HG02759 (cell line): ENCODE measurements at regions not wholly inside any gene's neighbourhood (a gene's known extent, or its start where the extent isn't known, plus 50 kb on each side); places are given as distances from the start of the nearest gene placed in this dataset.
"Not testable (repeated sequence)": the region's sequence is repeated elsewhere in the genome, so short reads cannot be mapped to it uniquely, and the experiment has no call there.

Source experiments
- ATAC-seq: cut with Tn5 transposase; IDR thresholded peaks from one replicate; pipeline ENCODE4 v1.9.1; 2021; ENCODE audit warnings: mild to moderate bottlenecking, moderate library complexity; ENCODE audit not compliant: unreplicated experiment

- no peak for ATAC-seq
Measured at GRCh38 chr13:90835826-90836225, 511.7 kb upstream of the MIR17HG start.

DNA sequence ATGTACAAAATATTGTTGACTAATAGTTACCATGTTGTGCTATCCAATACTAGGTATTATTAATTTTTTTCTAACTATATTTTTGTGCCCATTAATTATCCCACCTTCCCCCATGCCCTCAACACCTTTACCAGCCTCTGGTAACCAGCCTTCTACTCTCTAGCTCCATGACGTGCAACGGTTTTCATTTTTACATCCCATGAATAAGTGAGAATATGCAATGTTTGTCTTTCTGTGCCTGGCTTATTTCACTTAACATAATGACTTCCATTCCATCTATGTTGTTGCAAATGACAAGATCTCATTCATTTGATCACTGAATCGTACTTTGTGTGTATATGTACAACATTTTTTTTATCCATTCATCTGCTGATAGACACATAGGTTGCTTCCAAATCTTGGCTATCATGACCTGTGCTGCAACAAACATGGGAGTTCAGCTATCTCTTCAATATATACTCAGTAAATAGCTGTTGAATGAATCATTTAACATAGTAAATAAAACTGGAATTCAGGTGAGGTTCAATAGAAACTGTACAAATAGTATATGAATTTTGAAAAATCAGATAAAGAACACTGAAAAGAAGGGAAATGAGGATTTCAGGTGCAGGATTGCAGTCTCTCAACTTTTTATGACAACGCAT, 509.0 kb upstream of the MIR17HG start:
- no peak for ATAC-seq

DNA sequence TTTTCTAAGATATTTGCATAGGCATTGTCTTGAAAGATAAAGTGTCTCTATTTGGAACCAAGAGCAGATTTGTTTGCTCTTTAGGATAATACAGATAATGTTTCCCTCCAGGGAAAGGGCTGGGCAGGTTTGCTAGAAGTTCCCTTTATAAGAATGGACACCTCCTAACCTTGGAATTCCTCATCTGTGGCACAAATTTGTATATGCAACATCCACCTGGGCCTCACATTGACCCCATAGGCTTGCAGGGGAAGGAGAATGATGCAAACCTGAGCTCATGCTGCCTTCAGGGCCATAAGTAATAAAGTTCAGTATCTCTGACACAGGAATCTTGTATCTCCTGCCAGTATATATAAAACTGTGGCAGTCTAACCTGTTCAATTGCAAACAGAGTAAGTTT, 508.4 kb upstream of the MIR17HG start:
- no peak for ATAC-seq

GRCh38 chr13:90846936-90847335, 500.6 kb upstream of the MIR17HG start:
- no peak for ATAC-seq

DNA sequence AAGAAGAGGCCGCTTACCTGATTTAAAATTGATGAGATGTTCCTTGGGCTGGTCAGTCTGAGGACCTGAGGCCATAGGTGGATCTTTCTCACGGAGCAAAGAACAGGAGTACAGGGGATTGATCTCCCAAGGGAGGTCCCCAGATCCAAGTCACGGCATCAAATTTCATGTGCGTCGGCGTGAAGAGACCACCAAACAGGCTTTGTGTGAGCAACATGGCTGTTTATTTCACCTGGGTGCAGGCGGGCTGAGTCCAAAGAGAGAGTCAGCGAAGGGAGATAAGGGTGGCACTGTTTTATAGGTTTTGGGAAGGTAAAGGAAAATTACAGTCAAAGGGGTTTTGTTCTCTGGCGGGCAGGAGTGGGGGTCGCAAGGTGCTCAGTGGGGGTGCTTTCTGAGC, 493.8 kb upstream of the MIR17HG start:
- ATAC-seq: not testable (repeated sequence)

DNA sequence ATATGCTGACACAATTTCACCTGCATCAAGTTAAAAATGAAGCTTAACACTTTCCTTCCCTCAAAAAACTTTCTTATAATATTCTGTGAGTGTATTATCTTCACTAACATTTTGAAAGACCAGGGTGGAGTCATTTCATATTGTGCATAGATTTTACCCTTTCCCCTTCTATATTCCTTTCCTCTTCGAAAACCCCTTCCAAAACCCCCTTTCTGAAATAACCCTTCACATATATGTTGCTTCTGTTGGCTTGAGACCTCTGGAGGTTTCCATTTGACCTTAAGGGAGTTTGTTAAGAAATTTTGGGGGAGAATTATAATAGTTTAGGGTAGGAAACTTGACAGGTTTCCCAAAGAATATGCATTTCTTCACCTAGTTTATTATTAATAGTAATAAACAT, 489.6 kb upstream of the MIR17HG start:
- no peak for ATAC-seq

DNA sequence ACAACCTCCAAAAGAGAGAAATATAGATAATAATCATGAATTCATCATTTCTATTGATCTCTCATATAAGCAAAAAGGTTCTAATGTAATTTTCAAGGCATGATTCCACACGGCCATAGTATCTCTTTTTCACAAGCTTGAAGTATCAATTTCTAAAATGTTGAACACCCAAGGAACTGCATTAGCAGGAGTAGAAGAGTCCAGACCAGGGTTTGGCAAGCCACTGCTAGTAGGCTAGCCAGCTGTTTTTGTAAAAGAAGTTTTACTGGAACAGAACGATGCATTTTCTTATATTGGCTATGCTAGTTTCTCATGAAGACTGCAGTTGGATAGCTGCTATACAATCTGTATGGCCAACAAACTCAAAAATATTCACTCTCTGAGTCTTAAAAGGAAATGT, 481.5 kb upstream of the MIR17HG start:
- ATAC-seq: no peak

DNA sequence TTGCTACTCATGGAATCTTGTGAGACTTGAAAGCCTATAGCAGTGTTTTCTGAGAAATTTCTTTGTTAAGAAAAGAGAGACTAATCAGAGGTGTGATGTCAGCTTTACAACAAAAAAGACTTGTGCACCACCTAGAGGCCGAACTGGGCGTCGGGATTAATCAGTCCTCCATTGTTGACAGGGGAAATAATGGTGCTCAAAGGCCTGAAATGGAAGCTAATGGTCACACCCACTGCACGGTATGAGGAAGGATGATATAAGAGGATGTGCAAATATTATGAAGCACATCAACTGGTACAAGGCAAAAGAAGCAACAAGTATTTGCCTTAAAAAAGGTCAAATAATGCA, 480.2 kb upstream of the MIR17HG start:
- peak; percentile 97 for ATAC-seq

- ATAC-seq: no peak
Measured at GRCh38 chr13:90868321-90868920, 479.1 kb upstream of the MIR17HG start.

DNA sequence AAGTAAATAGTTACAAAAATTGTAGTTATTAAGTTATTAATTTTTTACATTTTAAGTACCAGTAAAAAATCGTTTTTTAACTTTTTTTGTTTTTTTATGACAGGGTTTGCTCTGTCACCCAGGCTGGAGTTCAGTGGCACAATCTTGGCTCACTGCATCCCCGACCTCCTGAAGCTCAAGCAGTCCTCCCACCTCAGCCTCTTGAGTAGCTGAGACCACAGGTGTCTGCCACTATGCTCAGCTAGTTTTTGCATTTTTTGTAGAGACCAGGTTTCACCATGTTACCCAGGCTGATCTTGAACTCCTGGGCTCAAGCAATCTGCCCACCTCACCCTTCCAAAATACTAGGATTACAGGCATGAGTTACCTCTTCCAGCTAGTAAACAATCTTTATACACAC, 477.9 kb upstream of the MIR17HG start:
- no peak for ATAC-seq

DNA sequence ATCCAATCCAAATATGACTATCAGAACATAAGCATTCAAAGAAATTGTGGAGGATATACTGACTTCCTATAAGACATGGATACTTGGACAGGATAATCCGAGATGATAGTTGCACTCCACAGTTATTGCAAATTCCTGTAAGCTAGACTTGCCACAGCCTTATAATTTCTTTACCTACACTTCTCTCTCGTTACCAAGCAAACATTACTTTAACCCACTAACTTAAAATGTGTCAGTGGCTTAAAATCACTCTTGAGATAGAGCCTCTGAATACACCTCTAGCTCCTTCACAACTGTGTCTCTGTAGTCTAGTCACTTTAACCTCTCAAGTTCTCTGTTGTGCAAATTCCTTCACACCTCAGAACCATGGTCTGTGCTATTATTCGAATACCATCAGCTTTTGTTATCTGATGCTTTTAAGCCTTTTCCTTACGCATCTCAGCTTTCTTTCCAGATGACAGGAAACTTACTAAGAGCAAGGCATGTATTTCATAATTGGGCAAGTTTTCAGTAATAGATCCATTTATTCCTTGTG, 474.9 kb upstream of the MIR17HG start:
- no peak for ATAC-seq

DNA sequence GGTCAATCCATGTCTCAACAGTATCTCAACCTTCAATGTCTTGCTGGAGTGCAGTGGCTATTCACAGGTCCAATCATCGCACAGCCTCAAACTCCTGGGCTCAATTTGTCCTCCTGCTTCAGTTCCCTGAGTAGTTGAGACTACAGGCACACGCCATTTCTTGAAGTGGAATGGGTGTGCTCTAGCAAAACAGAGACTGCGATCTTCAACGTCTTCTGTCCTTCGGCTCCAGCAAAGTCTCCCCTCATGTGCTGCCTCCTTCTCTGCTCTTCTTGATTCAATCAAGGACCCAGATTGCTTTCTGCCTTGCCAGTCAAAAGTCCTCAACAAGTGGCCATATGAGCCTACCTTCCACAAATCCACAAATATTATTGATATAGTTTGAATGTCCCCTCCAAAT, 466.7 kb upstream of the MIR17HG start:
- ATAC-seq: no peak

DNA sequence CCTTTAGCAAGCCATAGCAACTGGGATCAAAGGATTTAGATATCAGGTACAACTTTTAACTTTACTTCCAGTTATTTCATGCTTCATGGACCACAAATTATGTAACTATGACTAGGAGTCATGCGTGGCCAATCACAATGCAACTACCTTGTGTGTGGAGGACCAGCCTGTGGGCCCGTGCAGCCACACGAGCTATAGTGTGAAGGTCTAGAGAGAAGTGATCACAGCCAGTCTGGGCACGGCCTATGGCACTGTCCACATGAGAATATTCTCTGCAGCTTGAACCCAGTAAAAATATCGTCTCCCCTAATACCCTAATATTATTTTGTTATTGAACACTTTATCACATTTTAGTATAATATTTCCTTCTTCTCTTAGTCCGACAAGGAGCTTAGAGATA, 464.9 kb upstream of the MIR17HG start:
- no peak for ATAC-seq

GRCh38 chr13:90883592-90883991, 463.9 kb upstream of the MIR17HG start:
- ATAC-seq: no peak

DNA sequence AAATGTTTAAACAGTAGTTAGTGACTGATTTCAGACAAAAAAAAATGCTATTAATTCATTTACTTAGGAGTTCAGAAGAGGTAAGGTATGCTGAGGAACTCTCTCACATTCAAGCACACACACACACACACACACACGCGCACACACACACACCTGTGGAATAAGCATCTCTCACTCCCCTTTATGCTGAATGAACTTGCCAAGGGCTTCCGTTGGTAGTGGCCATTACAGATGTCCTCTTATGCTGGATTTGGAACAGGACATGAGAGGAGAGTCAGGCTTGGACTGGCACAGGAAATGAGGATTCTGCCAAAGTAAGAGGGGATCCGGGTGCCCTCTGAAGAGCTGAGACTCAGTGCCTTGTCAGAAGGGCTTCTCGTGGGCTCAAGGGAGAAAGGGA, 463.4 kb upstream of the MIR17HG start:
- ATAC-seq: no peak

- ATAC-seq: no peak
Measured at GRCh38 chr13:90889906-90890834, 457.3 kb upstream of the MIR17HG start.

DNA sequence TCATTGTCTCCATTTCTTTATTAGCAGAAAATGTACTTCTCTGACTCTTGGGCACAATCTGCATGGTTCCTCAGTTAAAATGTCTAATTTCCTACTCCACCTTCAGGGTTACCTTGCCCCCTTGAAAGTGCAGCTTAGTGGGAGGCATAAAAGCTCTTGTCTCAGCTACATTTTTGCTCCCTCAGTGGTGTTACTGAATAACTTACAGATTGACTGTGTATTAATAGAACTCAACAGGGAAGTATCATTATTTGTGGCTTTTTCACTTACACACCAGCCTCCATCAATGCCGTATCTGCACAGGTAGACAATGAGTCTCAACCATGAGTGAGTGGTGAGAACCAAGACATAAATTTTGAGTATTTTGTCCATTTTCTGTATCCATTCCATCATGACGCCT, 456.2 kb upstream of the MIR17HG start:
- no peak for ATAC-seq

DNA sequence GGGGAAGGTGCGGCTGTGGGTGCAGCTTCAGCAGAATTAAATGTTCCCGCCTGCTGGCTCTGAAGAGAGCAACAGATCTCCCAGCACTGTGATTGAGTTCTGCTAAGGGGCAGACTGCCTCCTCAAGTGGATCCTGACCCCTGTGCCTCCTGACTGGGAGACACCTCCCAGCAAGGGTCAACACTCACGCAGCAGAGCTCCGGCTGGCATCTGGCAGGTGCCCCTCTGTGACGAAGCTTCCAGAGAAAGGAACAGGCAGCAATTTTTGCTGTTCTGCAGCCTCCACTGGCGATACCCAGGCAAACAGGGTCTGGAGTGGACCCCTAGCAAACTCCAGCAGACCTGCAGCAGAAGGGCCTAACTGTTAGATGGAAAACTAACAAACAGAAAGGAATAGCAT, 454.3 kb upstream of the MIR17HG start:
- ATAC-seq: not testable (repeated sequence)

- ATAC-seq: no peak
Measured at GRCh38 chr13:90896002-90896401, 451.5 kb upstream of the MIR17HG start.

DNA sequence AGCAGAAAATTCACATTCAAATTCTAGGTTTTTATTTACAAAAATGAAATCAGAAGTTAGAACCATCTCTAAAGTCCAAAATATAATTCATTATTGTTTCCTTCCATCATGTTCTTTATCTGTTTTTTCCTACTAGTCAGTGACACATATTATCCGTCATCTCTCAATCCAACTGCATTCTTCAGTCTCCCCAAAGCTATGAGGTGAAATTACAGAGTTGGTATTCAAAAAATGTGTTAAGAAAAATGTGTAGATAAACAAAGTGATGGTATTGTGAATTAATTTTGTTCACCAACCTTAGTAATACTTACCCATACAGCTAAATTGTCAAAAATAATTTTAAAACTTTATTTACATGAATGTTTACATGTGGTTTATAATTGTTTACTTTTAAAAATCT, 448.7 kb upstream of the MIR17HG start:
- ATAC-seq: no peak

DNA sequence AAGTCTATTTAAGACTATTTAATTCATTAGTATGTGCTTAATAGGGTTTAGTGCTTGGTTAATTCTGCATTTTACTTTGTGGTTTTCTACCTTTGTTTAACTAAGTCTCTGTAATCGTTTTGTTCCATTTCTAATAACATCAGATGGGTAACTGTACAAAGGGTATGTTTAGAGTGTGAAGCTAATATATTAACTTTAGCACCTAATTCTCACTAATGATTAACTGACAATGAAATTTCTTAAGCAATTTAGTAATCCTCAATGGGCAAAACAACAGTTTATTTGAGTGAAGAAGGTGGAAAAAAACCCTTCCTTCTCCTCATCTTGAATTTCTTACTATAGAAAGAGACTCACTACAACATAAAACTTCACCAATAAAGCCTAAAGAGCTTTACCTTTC, 448.1 kb upstream of the MIR17HG start:
- no peak for ATAC-seq

DNA sequence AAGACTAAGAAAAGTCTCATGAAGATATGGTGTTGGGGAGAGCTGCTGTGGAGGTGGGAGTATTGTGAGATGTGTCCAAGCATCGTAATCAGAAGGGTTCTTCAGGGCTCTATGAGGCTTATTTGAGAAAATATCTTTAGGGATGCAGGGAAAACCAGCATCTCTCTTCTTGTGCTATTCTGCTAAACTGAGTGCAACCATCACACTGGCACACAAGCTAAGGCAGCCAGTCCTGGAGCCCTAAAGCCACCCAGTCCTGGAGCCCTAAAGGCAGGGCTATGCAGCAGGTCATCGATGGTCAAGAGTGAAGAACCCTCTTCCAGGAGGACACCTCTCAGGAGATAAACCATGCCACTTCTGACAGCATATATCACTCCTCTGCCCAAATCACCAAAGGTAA, 445.2 kb upstream of the MIR17HG start:
- ATAC-seq: no peak
